ENCODE measurements at regions not wholly inside any gene's neighbourhood (a gene's known extent, or its start where the extent isn't known, plus 50 kb on each side); places are given as distances from the start of the nearest gene placed in this dataset.

- DNase-seq (ENCODE audit: low read depth), result no peak
These were observed 137.6 kb upstream of the VWC2 start for GRCh38 chr7:49635800-49636199.

GRCh38 chr7:49636400-49636799 lies 137.0 kb upstream of the VWC2 start:
- DNase-seq (ENCODE audit: low read depth), result no peak
- Histone ChIP-seq H3K27me3 (ENCODE audit: control insufficient read depth, insufficient read depth, low read length) (no peaks in the 10 kb centered on the region), H3K4me3 (ENCODE audit: low read depth, low read length) (no peak overlapping the region), H3K36me3 (ENCODE audit: control insufficient read depth, insufficient read depth, low read length) (no peaks in the 10 kb centered on the region)
- TF ChIP-seq CTCF (IDR thresholded peaks at IDR 0.05; ENCODE audit: insufficient read depth, low read length, poor library complexity, severe bottlenecking), result no peak

More at GRCh38 chr7:49635800-49636199, 137.6 kb upstream of the VWC2 start:
- Histone ChIP-seq H3K27me3 (ENCODE audit: control insufficient read depth, insufficient read depth, low read length) (no peaks in the 10 kb centered on the region), H3K4me3 (ENCODE audit: low read depth, low read length) (no peak overlapping the region), H3K36me3 (ENCODE audit: control insufficient read depth, insufficient read depth, low read length) (no peaks in the 10 kb centered on the region)
- no peak for TF ChIP-seq CTCF (IDR thresholded peaks at IDR 0.05; ENCODE audit: insufficient read depth, low read length, poor library complexity, severe bottlenecking)

GRCh38 chr7:49638166-49638565 lies 135.3 kb upstream of the VWC2 start:
- DNase-seq (ENCODE audit: low read depth), result no peak
- Histone ChIP-seq H3K36me3 (ENCODE audit: control insufficient read depth, insufficient read depth, low read length) (no peaks in the 10 kb centered on the region), H3K4me3 (ENCODE audit: low read depth, low read length) (no peak overlapping the region), H3K27me3 (ENCODE audit: control insufficient read depth, insufficient read depth, low read length) (no peaks in the 10 kb centered on the region)
- TF ChIP-seq CTCF (IDR thresholded peaks at IDR 0.05; ENCODE audit: insufficient read depth, low read length, poor library complexity, severe bottlenecking), result no peak

- no peak for TF ChIP-seq CTCF (IDR thresholded peaks at IDR 0.05; ENCODE audit: insufficient read depth, low read length, poor library complexity, severe bottlenecking)
- Histone ChIP-seq H3K27me3 (ENCODE audit: control insufficient read depth, insufficient read depth, low read length) (no peaks in the 10 kb centered on the region), H3K36me3 (ENCODE audit: control insufficient read depth, insufficient read depth, low read length) (no peaks in the 10 kb centered on the region), H3K4me3 (ENCODE audit: low read depth, low read length) (no peak overlapping the region)
- DNase-seq (ENCODE audit: low read depth), result no peak
These were observed 134.3 kb upstream of the VWC2 start for GRCh38 chr7:49639068-49639593.

GRCh38 chr7:49639808-49640207 lies 133.6 kb upstream of the VWC2 start:
- no peak for DNase-seq (ENCODE audit: low read depth)
- Histone ChIP-seq H3K36me3 (ENCODE audit: control insufficient read depth, insufficient read depth, low read length) (no peaks in the 10 kb centered on the region), H3K27me3 (ENCODE audit: control insufficient read depth, insufficient read depth, low read length) (no peaks in the 10 kb centered on the region), H3K4me3 (ENCODE audit: low read depth, low read length) (no peak overlapping the region)
- TF ChIP-seq CTCF (IDR thresholded peaks at IDR 0.05; ENCODE audit: insufficient read depth, low read length, poor library complexity, severe bottlenecking), result no peak

GRCh38 chr7:49643321-49643720 lies 130.1 kb upstream of the VWC2 start:
- Histone ChIP-seq H3K36me3 (ENCODE audit: control insufficient read depth, insufficient read depth, low read length) (no peaks in the 10 kb centered on the region), H3K4me3 (ENCODE audit: low read depth, low read length) (no peak overlapping the region), H3K27me3 (ENCODE audit: control insufficient read depth, insufficient read depth, low read length) (no peaks in the 10 kb centered on the region)
- DNase-seq (ENCODE audit: low read depth), result no peak
- no peak for TF ChIP-seq CTCF (IDR thresholded peaks at IDR 0.05; ENCODE audit: insufficient read depth, low read length, poor library complexity, severe bottlenecking)

Data from kidney epithelial cell (primary cell).